UCSD-AML1 (cell line): ENCODE measurements at regions not wholly inside any gene's neighbourhood (a gene's known extent, or its start where the extent isn't known, plus 50 kb on each side); places are given as distances from the start of the nearest gene placed in this dataset.

Experiments used
- DNase-seq: peaks from one replicate; lab custom pipeline; 2025; ENCODE audit not compliant: unreplicated experiment; lab: John Stamatoyannopoulos, UW

DNA sequence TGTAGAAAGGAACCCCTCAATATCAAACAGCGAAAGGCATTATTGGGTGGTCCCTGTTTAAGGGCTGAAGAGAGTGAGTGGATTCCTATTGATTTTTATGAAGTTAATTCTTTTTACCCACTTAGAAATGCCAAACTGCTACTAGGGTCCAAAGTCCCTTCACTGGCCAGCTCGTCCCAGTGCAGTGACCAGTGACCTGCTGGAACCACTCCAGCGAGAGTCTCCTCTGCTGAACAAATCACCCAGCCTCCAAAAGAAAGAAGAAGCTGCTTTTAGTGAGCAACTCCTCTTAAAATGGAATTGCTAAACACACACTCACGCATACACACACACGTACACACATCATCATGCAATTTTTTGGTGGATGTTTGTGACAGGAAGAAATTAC is 198.2 kb upstream of the PLEKHG7 start:
- DNase-seq: no peak

DNA sequence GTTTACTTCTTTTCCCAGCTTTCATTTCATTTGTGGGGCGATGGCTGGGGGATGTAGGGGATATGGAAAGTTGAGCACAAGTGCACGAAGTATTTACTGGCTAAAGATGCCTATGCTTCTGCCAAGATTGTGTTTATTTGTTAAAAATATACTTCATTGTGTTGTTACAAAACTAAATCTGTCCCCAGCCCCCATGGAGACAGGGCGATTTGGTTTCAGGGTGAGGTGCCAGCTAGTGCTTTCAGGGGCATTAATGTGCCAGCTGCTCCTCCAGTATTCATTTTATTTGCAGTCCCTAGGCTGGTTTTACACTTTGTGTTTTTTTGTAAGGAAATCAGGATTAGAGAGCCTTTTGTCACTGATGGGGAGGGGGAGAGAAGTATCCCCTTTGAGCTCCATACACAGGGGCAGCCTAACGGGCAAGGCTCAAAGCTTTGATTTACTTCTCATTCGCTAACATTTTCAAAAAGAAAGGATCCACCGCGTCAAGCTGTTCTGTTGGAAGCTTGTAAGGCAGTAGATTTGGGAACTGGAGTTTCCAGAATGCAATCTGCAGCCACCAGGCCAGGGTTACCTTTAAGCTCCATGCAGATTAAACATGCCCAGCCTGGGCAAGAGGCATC is 198.7 kb upstream of the PLEKHG7 start:
- no peak for DNase-seq

DNA sequence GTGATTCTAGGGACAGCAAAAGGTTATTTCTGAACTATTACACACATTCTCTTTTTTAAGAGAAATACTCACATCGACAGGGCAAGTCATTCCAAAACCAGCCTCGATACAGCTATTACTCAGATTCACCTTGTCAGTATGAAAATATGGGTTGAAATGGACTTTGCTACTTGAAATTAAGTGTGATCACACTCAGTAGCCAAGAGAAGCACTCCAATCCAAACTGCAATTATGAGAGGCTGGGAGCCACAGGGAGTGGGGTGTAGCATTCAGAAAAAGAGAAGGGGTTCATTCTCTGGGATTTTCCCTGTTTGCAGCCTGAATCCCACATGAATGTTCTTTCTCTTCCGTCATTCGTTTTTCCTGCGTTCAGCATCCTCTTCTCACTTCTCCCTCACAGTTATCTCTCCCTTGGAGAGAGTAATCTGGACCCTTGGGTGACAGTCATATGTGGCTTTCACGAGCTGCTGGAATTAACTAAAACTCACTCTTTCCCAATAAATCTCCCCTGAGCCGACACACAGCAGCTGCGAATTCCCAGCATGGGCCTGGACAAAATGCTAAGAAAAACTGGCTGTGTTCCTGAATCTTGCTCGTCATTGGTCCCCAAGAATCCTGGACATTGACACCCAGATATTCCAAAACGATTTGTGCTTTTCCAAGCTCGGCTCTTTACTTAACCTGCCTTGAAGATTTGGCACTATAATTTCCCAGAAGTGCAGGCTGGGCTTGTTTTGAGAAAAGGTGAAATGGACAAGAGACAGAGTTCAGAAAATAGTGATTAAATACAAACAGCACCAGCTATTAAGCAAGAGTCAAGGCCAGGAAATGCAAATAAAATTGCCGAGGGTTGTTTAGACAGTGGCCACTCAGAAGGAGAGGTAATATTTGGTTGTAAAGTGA is 199.5 kb upstream of the PLEKHG7 start:
- DNase-seq: no peak

DNA sequence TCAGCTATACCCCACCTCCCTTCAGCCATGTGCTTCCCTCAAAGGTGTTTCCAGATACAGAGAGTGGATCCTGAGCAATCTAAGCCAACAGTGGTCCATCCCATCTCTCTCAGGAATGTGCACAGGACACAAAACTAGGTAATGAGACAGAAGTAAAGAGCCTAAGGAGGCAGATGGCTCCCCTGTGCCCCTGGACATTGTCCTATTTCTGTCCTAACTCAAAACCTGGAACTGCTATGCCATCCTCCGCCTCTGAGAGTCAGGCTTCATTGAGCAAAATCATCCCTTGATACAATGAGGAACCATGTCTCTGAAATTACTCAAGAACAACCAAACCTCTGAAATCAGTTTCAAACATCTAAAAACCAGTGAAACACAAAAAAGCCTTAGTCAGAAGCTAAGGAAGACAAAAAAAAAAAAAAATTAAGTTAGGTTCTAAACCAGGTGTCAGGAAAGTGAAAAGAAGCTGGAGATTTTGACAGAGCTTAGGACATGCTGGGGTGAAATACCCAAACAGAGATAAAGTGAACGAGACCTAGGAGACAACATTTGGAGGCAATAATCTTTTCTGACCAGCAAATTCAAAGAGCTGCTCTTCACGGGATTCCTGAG is 200.3 kb upstream of the PLEKHG7 start:
- peak; percentile 15 for DNase-seq

DNA sequence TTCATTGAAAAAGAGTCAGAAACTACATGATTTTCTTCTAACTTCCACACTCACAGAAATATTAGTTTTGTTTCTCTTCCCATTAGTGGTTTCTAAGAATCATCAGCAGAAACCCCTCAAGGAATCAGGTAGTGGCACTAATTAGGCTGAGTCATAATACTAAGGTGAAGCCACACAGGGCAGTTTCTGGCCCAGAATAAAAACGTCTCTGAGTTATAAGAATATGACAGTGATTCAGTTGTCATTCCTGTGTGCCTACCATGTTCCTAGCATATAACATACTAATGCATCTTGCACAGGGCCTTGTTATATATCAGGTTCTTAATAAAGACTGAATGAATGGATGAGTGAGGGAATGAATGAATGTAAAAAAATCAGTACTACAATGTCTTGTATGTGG is 206.0 kb upstream of the PLEKHG7 start:
- DNase-seq: no peak

DNA sequence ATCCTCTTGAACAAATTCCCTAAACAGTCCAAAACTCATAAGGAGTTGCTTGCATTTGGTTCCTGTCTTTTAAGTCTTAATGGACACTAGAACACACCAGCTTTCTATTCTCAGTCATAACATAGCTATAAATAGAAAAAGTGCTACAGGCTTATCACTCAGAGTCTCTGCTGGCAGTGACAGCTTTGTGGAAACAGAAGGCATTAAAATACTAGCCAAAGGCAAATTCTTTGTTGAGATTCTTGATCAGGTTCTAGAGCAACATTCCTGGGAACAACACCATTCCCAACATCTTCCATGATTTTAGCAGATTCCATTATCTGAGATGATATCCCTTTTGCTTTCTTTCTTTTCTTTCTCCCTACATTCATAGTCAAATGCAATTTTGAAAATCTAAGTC is 207.7 kb upstream of the PLEKHG7 start:
- DNase-seq: no peak

DNA sequence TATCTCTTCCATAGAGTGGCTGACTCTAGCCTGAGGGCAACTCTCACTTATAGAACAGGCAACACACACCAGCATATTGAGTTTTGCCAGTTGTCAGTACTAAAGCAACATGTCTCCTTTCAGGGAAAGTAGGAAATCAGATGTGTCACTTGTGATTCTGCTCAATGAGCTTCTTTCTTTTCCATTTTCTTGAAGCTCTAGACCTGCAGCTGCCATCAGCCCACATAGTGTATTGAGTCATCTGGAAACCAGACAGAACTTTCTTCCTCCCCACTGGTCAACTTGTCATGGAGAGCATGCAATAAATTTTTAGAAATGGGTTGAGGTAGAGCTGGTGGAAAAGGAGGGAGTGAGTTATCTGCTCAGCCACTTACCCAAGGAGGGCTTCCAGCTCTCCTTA is 209.0 kb upstream of the PLEKHG7 start:
- DNase-seq: no peak

DNA sequence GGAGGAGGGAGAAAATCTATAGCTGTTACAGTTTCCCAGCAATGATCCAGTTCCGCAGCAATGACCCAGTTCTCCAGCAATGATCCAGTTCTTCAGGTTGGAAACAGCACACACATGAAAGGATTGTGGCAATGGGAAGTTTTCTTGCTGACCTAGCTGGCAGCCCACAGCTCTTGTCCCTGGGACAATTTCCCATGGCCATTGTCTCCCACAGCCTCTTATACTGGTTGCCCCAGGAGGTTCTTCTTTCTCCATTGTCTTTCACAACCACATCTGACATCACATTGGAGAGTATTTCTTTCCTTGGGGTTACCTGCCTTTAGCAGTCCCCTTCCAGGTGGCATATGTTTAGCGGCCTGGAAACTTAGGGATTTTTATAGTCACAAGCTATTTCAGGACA is 209.8 kb upstream of the PLEKHG7 start:
- DNase-seq: no peak

DNA sequence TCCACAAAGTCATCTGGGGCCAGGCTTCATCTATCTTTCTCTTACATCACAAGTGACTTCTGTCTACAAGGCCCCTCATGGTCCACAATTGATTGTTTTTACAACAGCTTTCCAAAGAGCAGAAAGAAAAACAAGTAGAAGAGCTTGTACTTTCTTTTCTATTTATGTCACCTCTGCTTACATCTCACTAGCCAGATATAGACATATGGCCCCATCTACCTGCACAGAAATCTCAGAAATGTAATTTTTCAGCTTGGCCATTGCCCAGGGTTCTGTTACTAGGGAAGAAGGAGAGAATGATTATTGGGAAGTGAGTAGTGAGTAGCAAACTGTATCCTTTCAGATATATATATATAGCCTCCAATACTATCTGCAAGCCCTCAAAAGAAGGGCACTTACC is 210.5 kb upstream of the PLEKHG7 start:
- no peak for DNase-seq

DNA sequence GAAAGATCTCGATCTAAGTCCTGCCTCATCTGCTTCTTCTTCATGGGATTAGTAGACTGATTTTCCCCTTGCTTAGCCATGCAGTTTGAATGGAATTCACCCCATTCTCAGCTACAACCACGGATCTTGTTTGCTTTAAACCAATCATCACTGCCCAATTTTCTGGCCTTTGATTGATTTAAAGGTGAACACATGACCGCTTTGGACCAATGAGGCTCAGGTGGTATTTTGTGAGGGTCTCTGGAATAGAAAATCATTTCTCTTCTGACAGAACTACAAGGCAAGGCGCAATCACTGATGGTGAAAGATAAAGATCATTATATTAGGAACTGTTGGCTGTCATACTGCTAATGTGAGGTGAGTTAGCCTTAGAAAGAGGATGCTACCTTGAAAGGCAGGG is 213.0 kb upstream of the PLEKHG7 start:
- DNase-seq: no peak

DNA sequence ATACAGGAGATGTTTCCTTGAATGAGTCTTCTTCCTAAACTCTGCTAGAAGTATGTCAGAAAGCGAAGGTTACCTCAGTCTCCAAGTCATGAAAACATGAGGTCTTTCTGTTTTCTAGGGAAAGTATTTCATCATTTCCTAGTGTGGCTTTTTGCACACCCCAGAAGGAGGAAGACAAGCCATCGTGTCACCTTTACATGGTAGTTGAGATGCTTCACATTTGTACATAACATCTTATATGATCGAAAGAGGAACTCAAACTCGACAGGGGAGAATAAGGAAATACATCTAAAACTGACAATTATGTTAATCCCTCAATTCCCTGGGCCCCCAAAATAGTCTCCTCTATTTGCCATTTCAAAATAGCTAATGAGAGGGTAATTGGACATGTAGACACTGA is 214.1 kb upstream of the PLEKHG7 start:
- DNase-seq: no peak

DNA sequence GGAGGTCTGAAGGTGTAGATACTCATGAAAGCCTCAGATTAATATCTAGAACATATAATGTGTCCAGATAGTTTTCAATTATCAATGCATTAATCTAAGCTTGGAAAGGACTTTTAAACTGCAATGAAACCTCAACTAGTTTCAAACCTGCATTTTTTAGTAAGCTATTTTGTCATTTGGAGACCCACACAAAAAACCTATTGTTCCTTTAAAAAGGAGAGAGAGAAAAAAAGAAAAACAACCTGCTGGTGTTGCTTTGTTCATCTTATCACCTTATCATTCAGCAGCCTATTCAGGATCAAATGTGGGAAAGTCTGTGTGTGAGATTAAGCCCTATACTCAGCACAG is 215.7 kb upstream of the PLEKHG7 start:
- DNase-seq: no peak

DNA sequence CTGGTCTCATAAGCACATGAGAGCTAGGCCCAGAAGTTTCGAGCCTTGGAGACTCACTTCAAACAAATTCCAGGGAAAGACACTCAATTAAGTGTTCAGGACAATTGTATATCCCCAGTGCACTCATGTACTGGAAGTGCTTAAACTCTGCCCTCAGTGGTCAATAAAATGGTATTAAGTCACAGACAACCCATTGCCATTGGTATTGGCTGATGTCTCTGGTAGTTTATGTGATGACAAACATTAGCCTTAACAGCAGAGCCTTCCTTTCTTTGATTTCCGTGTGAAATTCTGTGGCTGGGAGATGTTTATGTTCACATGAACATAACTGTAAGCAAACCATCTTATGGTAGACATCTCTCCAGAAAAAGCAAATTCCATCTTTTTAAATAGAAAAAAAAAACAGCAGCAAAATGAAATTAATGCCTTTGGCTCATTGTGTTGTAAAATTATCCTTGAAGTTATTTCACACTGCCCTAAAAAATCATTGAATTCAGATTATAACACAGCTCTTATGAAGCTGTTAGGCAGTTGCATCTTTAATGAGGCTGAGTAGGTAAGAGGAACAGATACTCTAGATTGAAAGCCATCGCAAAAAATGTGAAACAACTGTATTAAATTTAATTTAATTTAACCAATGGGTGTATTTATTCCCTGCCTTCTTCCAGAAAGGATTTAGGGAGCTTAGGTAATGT is 216.2 kb upstream of the PLEKHG7 start:
- DNase-seq: no peak

DNA sequence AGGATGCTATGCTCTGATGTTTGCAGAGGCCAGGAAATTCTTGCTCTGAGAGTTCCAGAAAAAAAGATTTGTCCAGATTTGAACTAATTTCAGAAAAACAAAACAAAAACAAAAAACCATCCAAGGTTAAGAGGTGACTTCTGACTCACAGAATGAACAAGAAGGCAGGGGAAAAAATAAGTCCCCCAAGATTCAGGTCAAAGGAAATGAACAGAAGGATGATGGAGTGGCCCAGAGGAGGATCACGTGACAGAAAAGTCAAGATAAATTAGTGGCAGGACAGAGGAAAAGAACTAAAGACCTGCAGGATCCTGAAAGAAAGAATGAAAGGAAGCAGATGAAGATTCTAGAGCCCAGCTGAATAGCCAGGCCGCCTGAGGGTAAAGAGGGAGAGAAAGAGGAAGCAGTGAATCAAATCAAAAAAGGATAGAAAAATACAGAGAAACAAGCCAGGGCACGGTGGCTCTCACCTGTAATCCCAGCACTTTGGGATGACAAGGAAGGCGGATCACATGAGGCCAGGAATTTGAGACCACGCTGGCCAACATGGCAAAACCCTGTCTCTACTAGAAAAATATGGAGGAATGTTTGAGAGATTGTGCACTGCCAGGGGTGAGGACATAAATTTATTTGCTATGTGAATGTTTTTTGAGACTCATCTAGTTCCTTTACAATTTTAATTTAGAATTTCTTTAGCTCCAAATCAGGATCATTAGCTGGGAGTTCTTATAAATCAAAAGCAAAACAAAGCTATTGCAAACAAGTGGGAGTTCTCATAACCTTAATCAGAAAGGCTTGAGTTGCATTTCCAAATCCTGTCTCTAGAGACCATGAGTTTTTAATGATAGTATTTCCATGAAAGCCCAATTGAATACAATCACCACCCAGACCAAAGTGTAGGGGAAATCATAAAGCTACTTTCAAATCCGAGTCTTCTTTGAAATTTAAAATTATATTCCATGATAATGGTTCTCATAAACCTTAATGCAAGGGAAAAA is 217.1 kb upstream of the PLEKHG7 start:
- DNase-seq: no peak

DNA sequence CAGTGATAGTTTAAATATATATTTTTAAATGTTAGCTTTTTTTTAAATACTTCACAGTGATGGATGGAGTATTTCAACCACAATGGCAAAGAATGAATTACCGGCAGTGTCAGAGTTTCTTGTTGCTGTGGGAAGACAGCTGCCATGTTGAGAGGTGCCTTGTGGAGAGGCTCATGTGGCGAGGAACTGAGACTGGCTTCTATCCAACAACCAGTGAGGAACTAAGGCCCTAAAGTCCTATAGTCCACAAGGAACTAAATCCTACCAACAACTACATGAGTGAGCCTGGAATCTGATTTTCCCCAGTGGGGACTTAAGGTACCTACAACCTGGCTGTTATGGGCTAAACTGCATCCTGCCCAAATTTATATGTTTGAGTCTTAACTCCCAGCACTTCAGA is 220.2 kb upstream of the PLEKHG7 start:
- DNase-seq: no peak

DNA sequence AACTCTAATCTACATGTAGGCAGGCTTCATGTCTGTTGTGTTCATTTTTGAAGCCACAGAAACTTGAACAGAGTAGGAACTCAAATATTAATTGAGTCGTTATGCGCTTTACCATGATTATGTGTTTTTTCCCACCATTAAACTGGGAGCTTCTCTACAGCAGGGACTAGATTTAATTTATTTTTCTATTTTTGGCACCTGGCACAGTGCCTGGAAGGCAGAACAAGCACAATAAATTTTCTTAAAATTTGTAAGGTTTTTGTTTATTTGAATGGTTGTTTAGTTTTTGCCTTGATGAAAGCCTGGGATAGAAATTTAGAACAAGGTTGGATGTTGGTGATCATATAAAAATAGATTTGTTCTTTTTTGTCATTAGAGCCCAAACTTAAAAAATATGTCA is 221.7 kb upstream of the PLEKHG7 start:
- DNase-seq: no peak

DNA sequence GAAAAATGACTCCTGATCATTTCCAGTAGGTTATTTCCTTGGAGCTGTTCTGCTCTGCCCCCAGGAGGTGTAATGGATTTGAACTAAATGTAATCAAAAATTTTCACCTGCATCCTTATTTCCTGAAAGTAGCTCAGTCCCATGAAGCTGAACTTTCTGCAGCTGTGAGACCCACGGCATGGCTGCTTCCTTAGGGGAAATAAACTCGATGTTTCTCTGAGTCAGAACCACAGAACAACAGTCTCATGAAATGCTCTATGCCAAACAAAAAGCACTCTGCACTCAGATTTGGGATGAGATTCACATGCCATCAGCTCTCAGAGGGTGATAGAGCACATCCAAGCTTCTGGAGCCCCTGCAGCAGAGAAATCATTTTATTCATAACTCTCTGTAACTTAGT is 224.1 kb upstream of the PLEKHG7 start:
- DNase-seq: no peak

DNA sequence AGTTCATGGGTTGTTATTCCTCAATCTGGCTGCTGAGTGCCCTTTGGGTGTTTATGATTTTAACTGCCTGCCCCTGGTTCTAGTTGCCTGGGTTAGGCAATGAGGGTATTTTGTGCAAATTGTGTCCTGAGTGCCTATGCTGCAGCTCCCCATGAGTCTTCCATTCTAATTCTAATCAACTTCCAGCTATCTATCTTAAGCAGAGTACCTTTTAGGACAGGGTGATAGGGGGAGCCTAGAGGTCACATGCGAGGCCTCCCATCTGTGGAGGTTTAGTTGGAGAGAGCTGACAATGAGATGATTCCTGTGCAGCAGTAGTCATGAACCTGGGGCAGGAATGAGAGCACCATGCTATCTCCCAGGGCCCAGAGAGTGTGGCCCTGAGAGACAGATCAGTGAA is 225.9 kb upstream of the PLEKHG7 start:
- DNase-seq: no peak

DNA sequence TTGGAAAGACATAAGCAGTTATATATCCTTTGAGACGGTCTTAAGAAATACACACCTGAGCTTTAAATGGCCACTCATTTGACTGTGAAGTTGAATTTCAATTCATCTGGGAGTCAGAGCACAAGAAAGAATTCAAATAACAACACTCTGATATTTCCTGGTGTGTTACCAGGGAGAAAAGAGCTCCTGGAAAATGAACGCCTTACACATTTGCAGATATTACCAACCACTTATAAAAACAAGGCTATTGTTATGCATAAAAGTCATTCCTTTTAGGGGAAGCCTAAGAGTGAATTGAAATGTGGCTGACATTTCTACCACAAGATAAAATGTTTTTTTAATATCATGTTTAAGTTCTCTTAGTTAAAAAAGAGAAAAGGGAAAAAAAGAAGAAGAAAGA is 229.2 kb upstream of the PLEKHG7 start:
- no peak for DNase-seq

DNA sequence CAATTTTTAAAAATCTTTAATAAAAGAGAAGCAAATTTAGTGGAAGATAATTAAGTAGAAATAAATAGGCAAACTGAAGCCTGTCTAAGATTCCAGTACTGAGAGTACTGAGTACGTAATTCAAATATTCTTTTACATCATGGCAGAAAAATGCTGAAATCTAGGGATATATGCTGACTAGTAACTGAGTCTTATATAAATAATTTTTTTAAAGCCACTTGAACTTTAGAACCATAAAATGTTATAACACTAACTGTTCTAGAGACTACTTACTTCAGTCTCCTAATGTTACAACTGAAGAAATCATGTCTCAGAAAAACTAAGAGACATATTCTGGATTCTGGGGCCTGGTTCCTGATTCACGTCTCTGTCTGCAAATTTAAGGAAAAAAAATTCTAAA is 230.6 kb upstream of the PLEKHG7 start:
- no peak for DNase-seq

DNA sequence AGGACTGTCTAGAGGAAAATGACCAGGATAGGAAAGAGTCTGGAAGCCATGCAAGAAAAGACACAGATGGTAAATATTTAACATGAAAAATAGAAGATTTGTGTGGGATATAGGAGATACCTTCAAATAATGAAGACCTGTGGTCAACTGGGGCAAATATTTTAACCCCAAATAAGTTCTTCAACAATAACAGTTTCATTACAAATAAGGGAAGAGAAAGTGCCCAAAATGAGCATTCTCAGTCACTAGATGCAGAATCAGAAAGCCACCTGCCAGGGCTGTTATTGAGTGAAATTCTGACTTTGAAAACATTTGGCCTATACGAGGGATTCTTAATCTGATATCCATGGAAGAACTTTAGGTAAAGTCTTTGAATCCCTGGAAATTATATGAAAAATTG is 231.2 kb upstream of the PLEKHG7 start:
- DNase-seq: no peak
